HCT116 (cell line): ENCODE measurements at regions not wholly inside any gene's neighbourhood (a gene's known extent, or its start where the extent isn't known, plus 50 kb on each side); places are given as distances from the start of the nearest gene placed in this dataset.

ENCODE experiments used
- ATAC-seq: fragments of 200-7000 bp; cut with Tn5 transposase; 2 replicates; pipeline ENCODE4 v1.9.1; 2020; ENCODE audit warnings: mild to moderate bottlenecking, moderate library complexity
- BruUV-seq: library from RNA; stranded (reverse); fragments of 400-500 nt; replicated peaks from 2 replicates; lab custom pipeline; 2021; lab: Mats Ljungman, UMichigan
- CTCF ChIA-PET: fragments of 300-600 bp; sonication (Branson Sonifier 250); formaldehyde crosslinking; loops from one replicate; lab custom pipeline; 2021; ENCODE audit warnings: antibody characterized with exemption; lab: Charles Lee
- POLR2A ChIA-PET: fragments of 300-600, 350-600 bp; sonication (Branson Sonifier 250); formaldehyde crosslinking; loops from one replicate; lab custom pipeline; 2021; ENCODE audit warnings: antibody characterized with exemption; lab: Charles Lee
- RAD21 ChIA-PET, 2 experiments: fragments of 300-600 bp; sonication (Branson Sonifier 250); formaldehyde crosslinking; loops; one replicate each; lab custom pipeline; 2023; ENCODE audit warnings: low total read pairs in 2 of 2; ENCODE audit not compliant: uncharacterized antibody in 2 of 2, unreplicated experiment in 2 of 2, low non-redundant PET in 1 of 2; lab: Charles Lee
- DNase-seq: peaks from one replicate; pipeline ENCODE4 v3.0.0-alpha.2; 2010; ENCODE audit warnings: low read depth, low spot score
- H2AFZ ChIP-seq: fragments of 200-600 bp; shearing (Covaris generic), sonication (generic); 2 replicates; pipeline ENCODE4 v1.6.1; 2017; ENCODE audit warnings: low read depth, mixed run types, mixed read lengths, antibody characterized with exemption, low read length; ENCODE audit not compliant: poor library complexity, severe bottlenecking
- H3K27ac ChIP-seq: 2 replicates; pipeline ENCODE4 v1.5.1; 2012; ENCODE audit warnings: low read depth, low read length
- H3K27me3 ChIP-seq: fragments of 200-600 bp; sonication (generic); 2 replicates; pipeline ENCODE4 v1.6.1; 2016; ENCODE audit warnings: mixed run types, low read length, mixed read lengths; ENCODE audit not compliant: insufficient read depth
- H3K36me3 ChIP-seq, 2 experiments: fragments of 200-500 bp in 1 of 2; fragments of 200-600 bp in 1 of 2; sonication (Bioruptor generic) in 1 of 2; sonication (generic) in 1 of 2; 2 replicates each; pipeline versions ENCODE4 v1.5.1 to v1.6.1; 2014 to 2016; ENCODE audit warnings: low read length in 2 of 2, inconsistent platforms in 1 of 2, mixed read lengths in 1 of 2, mixed run types in 1 of 2; ENCODE audit not compliant: insufficient read depth in 2 of 2, control insufficient read depth in 1 of 2
- H3K4me1 ChIP-seq, 2 experiments: fragments of 200-600 bp in 1 of 2; sonication (generic) in 1 of 2; 2 replicates each; pipeline versions ENCODE4 v1.5.1 to v1.6.1; 2012 to 2017; ENCODE audit warnings: low read length in 2 of 2, inconsistent platforms in 1 of 2, mild to moderate bottlenecking in 1 of 2, mixed read lengths in 1 of 2, mixed run types in 1 of 2, moderate library complexity in 1 of 2; ENCODE audit not compliant: insufficient read depth in 2 of 2, control insufficient read depth in 1 of 2
- H3K4me2 ChIP-seq: fragments of 200-600 bp; sonication (generic); 2 replicates; pipeline ENCODE4 v1.6.1; 2017; ENCODE audit warnings: mixed run types, low read length, mixed read lengths
- H3K4me3 ChIP-seq, 2 experiments: fragments of 200-600 bp in 1 of 2; sonication (generic) in 1 of 2; replicated peaks in 1 of 2; 2 replicates each; pipeline ENCODE4 v1.5.1; 2011 to 2016; ENCODE audit warnings: low read length in 2 of 2, control low read depth in 1 of 2, low read depth in 1 of 2, mild to moderate bottlenecking in 1 of 2, mixed read lengths in 1 of 2, mixed run types in 1 of 2
- H3K79me2 ChIP-seq: fragments of 200-600 bp; sonication (generic); 2 replicates; pipeline ENCODE4 v1.6.1; 2017; ENCODE audit warnings: mild to moderate bottlenecking, mixed run types, low read length, moderate library complexity, mixed read lengths; ENCODE audit not compliant: insufficient read depth
- H3K9ac ChIP-seq: fragments of 200-600 bp; sonication (generic); 2 replicates; pipeline ENCODE4 v1.6.1; 2016; ENCODE audit warnings: low read length, mixed read lengths
- H3K9me2 ChIP-seq: fragments of 200-600 bp; sonication (generic), shearing (Covaris generic); 2 replicates; pipeline ENCODE4 v1.6.1; 2017; ENCODE audit warnings: mixed run types, mild to moderate bottlenecking, moderate library complexity; ENCODE audit not compliant: insufficient read depth
- H3K9me3 ChIP-seq, 2 experiments: fragments of 200-500 bp in 1 of 2; fragments of 200-600 bp in 1 of 2; sonication (Bioruptor generic) in 1 of 2; sonication (generic) in 1 of 2; 2 replicates each; pipeline ENCODE4 v1.6.1; 2014 to 2017; ENCODE audit warnings: low read length in 2 of 2, mixed read lengths in 2 of 2, inconsistent platforms in 1 of 2, low read depth in 1 of 2, mild to moderate bottlenecking in 1 of 2, mixed run types in 1 of 2, moderate library complexity in 1 of 2; ENCODE audit not compliant: control insufficient read depth in 1 of 2, insufficient read depth in 1 of 2
- H4K20me1 ChIP-seq: fragments of 200-600 bp; sonication (generic), shearing (Covaris generic); 2 replicates; pipeline ENCODE4 v1.6.1; 2017; ENCODE audit warnings: mixed run types, mild to moderate bottlenecking, moderate library complexity; ENCODE audit not compliant: insufficient read depth
- CBX3 ChIP-seq: IDR thresholded peaks from 2 replicates; pipeline ENCODE4 v1.6.1; 2012; ENCODE audit warnings: low read depth
- CEBPB ChIP-seq: IDR thresholded peaks from 2 replicates; pipeline ENCODE4 v1.6.1; 2012; ENCODE audit warnings: low read depth
- EGR1 ChIP-seq: IDR thresholded peaks from 2 replicates; pipeline ENCODE4 v1.6.1; 2012; ENCODE audit warnings: low read depth
- ELF1 ChIP-seq: IDR thresholded peaks from 2 replicates; pipeline ENCODE4 v1.6.1; 2012; ENCODE audit warnings: low read depth, borderline replicate concordance
- EZH2 ChIP-seq: fragments of 200-600 bp; sonication (generic); IDR thresholded peaks from 2 replicates; pipeline ENCODE4 v1.6.1; 2017; ENCODE audit warnings: antibody characterized with exemption, mixed run types
- EZH2phosphoT487 ChIP-seq: fragments of 200-600 bp; IDR thresholded peaks from 2 replicates; pipeline ENCODE4 v1.6.1; 2018; ENCODE audit warnings: antibody characterized with exemption, borderline replicate concordance
- FOSL1 ChIP-seq: IDR thresholded peaks from 2 replicates; pipeline ENCODE4 v1.6.1; 2012; ENCODE audit warnings: low read depth
- JUND ChIP-seq: IDR thresholded peaks from 2 replicates; pipeline ENCODE4 v1.6.1; 2012
- POLR2A ChIP-seq: IDR thresholded peaks from 2 replicates; pipeline ENCODE4 v1.7.0; 2011; ENCODE audit warnings: borderline replicate concordance; ENCODE audit not compliant: insufficient read depth, insufficient read length; ENCODE audit errors: extremely low read depth
- POLR2AphosphoS5 ChIP-seq: IDR thresholded peaks from 2 replicates; pipeline ENCODE4 v1.6.1; 2011; ENCODE audit warnings: mild to moderate bottlenecking, low read depth, low read length, moderate library complexity
- SIN3A ChIP-seq: IDR thresholded peaks from 2 replicates; pipeline ENCODE4 v1.6.1; 2012; ENCODE audit warnings: low read depth
- SP1 ChIP-seq: IDR thresholded peaks from 2 replicates; pipeline ENCODE4 v1.6.1; 2012; ENCODE audit warnings: low read depth
- SRF ChIP-seq: IDR thresholded peaks from 2 replicates; pipeline ENCODE4 v1.6.1; 2012; ENCODE audit warnings: low read depth
- YY1 ChIP-seq: IDR thresholded peaks from 2 replicates; pipeline ENCODE4 v1.6.1; 2011; ENCODE audit warnings: low read length, low read depth, moderate library complexity, mild to moderate bottlenecking; ENCODE audit not compliant: insufficient replicate concordance; ENCODE audit errors: extremely low read depth
- ZFX ChIP-seq: fragments of 450-650 bp; IDR thresholded peaks from 2 replicates; pipeline ENCODE4 v1.6.1; 2017
- intact Hi-C: fragments of 100-400 bp; cut with micrococcal nuclease; formaldehyde crosslinking; loops from 2 replicates; pipeline ENCODE4 v1.10.0; 2022
- TF ChIP-seq, protein P1 (sequence below): IDR thresholded peaks from 2 replicates; pipeline ENCODE4 v1.6.1; 2012; ENCODE audit warnings: low read depth
- TF ChIP-seq, protein P2 (sequence below): IDR thresholded peaks from 2 replicates; pipeline ENCODE4 v1.6.1; 2011; ENCODE audit warnings: mild to moderate bottlenecking, low read length, moderate library complexity; ENCODE audit not compliant: insufficient replicate concordance; ENCODE audit errors: extremely low read depth
- TF ChIP-seq, protein P3 (sequence below), 3 experiments: fragments of 200-600 bp in 1 of 3; sonication (generic) in 1 of 3; IDR thresholded peaks in 2 of 3; conservative IDR thresholded peaks in 1 of 3; 2 replicates each; pipeline ENCODE4 v1.5.1; 2012 to 2017; ENCODE audit warnings: low read depth in 2 of 3, low read length in 2 of 3, antibody characterized with exemption in 1 of 3, borderline replicate concordance in 1 of 3, control low read depth in 1 of 3, mild to moderate bottlenecking in 1 of 3, mixed read lengths in 1 of 3, mixed run types in 1 of 3, moderate library complexity in 1 of 3; ENCODE audit not compliant: insufficient read depth in 1 of 3
- TF ChIP-seq, protein P4 (sequence below): IDR thresholded peaks from 2 replicates; pipeline ENCODE4 v1.6.1; 2012
- TF ChIP-seq, protein P5 (sequence below): IDR thresholded peaks from 2 replicates; pipeline ENCODE4 v1.6.1; 2012

DNA sequence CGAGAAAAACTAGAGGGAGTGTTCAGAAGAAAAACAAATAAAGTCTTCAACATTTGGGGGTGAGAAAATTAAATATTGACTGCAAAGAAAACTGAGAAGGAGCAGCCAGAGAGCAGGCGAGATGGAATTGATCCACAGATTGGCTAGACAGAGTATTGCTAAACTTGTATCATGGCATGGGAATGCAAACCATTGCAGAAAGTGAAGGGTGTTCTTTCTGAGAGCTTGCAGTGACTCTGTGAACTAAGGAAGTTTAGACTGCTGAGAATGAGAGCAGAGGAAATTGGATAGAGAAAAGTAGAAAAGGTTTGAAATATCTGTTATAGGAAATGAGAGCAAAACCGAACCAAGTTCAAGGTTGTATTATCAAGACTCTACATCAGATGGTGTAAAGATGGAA is 191.5 kb downstream of the HS3ST3A1 start:
- TF ChIP-seq CBX3, result no peak
- TF ChIP-seq, protein P1, sequence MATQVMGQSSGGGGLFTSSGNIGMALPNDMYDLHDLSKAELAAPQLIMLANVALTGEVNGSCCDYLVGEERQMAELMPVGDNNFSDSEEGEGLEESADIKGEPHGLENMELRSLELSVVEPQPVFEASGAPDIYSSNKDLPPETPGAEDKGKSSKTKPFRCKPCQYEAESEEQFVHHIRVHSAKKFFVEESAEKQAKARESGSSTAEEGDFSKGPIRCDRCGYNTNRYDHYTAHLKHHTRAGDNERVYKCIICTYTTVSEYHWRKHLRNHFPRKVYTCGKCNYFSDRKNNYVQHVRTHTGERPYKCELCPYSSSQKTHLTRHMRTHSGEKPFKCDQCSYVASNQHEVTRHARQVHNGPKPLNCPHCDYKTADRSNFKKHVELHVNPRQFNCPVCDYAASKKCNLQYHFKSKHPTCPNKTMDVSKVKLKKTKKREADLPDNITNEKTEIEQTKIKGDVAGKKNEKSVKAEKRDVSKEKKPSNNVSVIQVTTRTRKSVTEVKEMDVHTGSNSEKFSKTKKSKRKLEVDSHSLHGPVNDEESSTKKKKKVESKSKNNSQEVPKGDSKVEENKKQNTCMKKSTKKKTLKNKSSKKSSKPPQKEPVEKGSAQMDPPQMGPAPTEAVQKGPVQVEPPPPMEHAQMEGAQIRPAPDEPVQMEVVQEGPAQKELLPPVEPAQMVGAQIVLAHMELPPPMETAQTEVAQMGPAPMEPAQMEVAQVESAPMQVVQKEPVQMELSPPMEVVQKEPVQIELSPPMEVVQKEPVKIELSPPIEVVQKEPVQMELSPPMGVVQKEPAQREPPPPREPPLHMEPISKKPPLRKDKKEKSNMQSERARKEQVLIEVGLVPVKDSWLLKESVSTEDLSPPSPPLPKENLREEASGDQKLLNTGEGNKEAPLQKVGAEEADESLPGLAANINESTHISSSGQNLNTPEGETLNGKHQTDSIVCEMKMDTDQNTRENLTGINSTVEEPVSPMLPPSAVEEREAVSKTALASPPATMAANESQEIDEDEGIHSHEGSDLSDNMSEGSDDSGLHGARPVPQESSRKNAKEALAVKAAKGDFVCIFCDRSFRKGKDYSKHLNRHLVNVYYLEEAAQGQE, result no peak
- TF ChIP-seq, protein P2, sequence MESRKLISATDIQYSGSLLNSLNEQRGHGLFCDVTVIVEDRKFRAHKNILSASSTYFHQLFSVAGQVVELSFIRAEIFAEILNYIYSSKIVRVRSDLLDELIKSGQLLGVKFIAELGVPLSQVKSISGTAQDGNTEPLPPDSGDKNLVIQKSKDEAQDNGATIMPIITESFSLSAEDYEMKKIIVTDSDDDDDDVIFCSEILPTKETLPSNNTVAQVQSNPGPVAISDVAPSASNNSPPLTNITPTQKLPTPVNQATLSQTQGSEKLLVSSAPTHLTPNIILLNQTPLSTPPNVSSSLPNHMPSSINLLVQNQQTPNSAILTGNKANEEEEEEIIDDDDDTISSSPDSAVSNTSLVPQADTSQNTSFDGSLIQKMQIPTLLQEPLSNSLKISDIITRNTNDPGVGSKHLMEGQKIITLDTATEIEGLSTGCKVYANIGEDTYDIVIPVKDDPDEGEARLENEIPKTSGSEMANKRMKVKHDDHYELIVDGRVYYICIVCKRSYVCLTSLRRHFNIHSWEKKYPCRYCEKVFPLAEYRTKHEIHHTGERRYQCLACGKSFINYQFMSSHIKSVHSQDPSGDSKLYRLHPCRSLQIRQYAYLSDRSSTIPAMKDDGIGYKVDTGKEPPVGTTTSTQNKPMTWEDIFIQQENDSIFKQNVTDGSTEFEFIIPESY, result no peak
- TF ChIP-seq FOSL1, result no peak
- TF ChIP-seq JUND, result no peak
- TF ChIP-seq, protein P3, sequence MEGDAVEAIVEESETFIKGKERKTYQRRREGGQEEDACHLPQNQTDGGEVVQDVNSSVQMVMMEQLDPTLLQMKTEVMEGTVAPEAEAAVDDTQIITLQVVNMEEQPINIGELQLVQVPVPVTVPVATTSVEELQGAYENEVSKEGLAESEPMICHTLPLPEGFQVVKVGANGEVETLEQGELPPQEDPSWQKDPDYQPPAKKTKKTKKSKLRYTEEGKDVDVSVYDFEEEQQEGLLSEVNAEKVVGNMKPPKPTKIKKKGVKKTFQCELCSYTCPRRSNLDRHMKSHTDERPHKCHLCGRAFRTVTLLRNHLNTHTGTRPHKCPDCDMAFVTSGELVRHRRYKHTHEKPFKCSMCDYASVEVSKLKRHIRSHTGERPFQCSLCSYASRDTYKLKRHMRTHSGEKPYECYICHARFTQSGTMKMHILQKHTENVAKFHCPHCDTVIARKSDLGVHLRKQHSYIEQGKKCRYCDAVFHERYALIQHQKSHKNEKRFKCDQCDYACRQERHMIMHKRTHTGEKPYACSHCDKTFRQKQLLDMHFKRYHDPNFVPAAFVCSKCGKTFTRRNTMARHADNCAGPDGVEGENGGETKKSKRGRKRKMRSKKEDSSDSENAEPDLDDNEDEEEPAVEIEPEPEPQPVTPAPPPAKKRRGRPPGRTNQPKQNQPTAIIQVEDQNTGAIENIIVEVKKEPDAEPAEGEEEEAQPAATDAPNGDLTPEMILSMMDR (IDR thresholded peaks at IDR 0.05 in 2 of 3, conservative IDR thresholded peaks at IDR 0.05 in 1 of 3; ENCODE audit: borderline replicate concordance in 1 of 3, insufficient read depth in 1 of 3, low read depth in 2 of 3, low read length in 2 of 3), result no peak
- no peak for TF ChIP-seq YY1
- TF ChIP-seq EZH2, result no peak
- TF ChIP-seq EZH2phosphoT487, result no peak
- TF ChIP-seq, protein P4, sequence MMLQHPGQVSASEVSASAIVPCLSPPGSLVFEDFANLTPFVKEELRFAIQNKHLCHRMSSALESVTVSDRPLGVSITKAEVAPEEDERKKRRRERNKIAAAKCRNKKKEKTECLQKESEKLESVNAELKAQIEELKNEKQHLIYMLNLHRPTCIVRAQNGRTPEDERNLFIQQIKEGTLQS, result no peak
- TF ChIP-seq, protein P5, sequence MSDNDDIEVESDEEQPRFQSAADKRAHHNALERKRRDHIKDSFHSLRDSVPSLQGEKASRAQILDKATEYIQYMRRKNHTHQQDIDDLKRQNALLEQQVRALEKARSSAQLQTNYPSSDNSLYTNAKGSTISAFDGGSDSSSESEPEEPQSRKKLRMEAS, result no peak
- no peak for TF ChIP-seq SRF
- no peak for TF ChIP-seq POLR2A
- no peak for TF ChIP-seq ZFX
- TF ChIP-seq SP1, result no peak
- no peak for TF ChIP-seq SIN3A
- no peak for TF ChIP-seq ELF1
- no peak for TF ChIP-seq CEBPB
- no peak for TF ChIP-seq EGR1
- TF ChIP-seq POLR2AphosphoS5, result no peak
- Histone ChIP-seq H3K4me1 (no peaks in the 10 kb centered on the region), H3K9me3 (no peaks in the 10 kb centered on the region), H3K27ac (no peak overlapping the region), H3K9ac (no peak overlapping the region), H3K36me3 (no peaks in the 10 kb centered on the region), H3K27me3 (no peaks in the 10 kb centered on the region), H3K4me3 (no peak overlapping the region), H2AFZ (no peak overlapping the region), H3K79me2 (no peaks in the 10 kb centered on the region), H3K4me2 (no peak overlapping the region), H4K20me1 (no peaks in the 10 kb centered on the region), H3K9me2 (no peaks in the 10 kb centered on the region)
- RAD21 ChIA-PET, result no interaction called here
- ATAC-seq (no peak), DNase-seq (no peak)
- intact Hi-C loops, result no loop called here
- POLR2A ChIA-PET, result no interaction called here
- CTCF ChIA-PET, result no interaction called here
- BruUV-seq, result no TSS peak
